WERI-Rb-1 (cell line): ENCODE measurements at regions not wholly inside any gene's neighbourhood (a gene's known extent, or its start where the extent isn't known, plus 50 kb on each side); places are given as distances from the start of the nearest gene placed in this dataset.
A peak's percentile ranks its signal among the peaks of the same experiment; 100 is the strongest.

Experiments
- DNase-seq: peaks from one replicate; pipeline ENCODE4 v3.0.0-alpha.2; 2020
- H3K27ac ChIP-seq: fragments of 250-450 bp; sonication (Bioruptor Pico); 2 replicates; pipeline ENCODE4 v1.5.1; 2020; ENCODE audit warnings: mild to moderate bottlenecking, moderate library complexity
- H3K27me3 ChIP-seq: fragments of 250-450 bp; sonication (Bioruptor Pico); 2 replicates; pipeline ENCODE4 v1.5.1; 2021; ENCODE audit warnings: mild to moderate bottlenecking, low read depth, moderate library complexity; ENCODE audit not compliant: insufficient read depth, severe bottlenecking
- H3K36me3 ChIP-seq: fragments of 250-450 bp; sonication (Bioruptor Pico); 2 replicates; pipeline ENCODE4 v1.5.1; 2020; ENCODE audit warnings: mild to moderate bottlenecking, moderate library complexity
- H3K4me3 ChIP-seq: 2 replicates; pipeline ENCODE4 v1.5.1; 2011; ENCODE audit warnings: low read depth, mild to moderate bottlenecking, control low read depth, low read length
- H3K9me3 ChIP-seq: fragments of 250-450 bp; sonication (Bioruptor Pico); 2 replicates; pipeline ENCODE4 v1.5.1; 2021; ENCODE audit warnings: mild to moderate bottlenecking, moderate library complexity; ENCODE audit not compliant: severe bottlenecking
- TF ChIP-seq, protein P1 (sequence below): IDR thresholded peaks from 2 replicates; pipeline ENCODE4 v1.5.1; 2011; ENCODE audit warnings: low read depth, mild to moderate bottlenecking, control low read depth, inconsistent platforms, low read length

- no peak overlapping the region for H3K27ac ChIP-seq
- no peaks in the 10 kb centered on the region for H3K36me3 ChIP-seq
- H3K9me3 ChIP-seq = no peaks in the 10 kb centered on the region
- TF ChIP-seq, protein P1, sequence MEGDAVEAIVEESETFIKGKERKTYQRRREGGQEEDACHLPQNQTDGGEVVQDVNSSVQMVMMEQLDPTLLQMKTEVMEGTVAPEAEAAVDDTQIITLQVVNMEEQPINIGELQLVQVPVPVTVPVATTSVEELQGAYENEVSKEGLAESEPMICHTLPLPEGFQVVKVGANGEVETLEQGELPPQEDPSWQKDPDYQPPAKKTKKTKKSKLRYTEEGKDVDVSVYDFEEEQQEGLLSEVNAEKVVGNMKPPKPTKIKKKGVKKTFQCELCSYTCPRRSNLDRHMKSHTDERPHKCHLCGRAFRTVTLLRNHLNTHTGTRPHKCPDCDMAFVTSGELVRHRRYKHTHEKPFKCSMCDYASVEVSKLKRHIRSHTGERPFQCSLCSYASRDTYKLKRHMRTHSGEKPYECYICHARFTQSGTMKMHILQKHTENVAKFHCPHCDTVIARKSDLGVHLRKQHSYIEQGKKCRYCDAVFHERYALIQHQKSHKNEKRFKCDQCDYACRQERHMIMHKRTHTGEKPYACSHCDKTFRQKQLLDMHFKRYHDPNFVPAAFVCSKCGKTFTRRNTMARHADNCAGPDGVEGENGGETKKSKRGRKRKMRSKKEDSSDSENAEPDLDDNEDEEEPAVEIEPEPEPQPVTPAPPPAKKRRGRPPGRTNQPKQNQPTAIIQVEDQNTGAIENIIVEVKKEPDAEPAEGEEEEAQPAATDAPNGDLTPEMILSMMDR = no peak
- no peak overlapping the region for H3K4me3 ChIP-seq
- DNase-seq = no peak
- no peaks in the 10 kb centered on the region for H3K27me3 ChIP-seq
These were observed 114.5 kb upstream of the SOD1 start for GRCh38 chr21:31545036-31545435.

GRCh38 chr21:31543191-31543590 is 116.3 kb upstream of the SOD1 start:
- DNase-seq = no peak
- Histone ChIP-seq H3K27ac (no peak overlapping the region), H3K4me3 (no peak overlapping the region), H3K36me3 (no peaks in the 10 kb centered on the region), H3K27me3 (no peaks in the 10 kb centered on the region), H3K9me3 (no peaks in the 10 kb centered on the region)
- TF ChIP-seq, protein P1 = no peak

GRCh38 chr21:31538816-31539215 is 120.7 kb upstream of the SOD1 start:
- TF ChIP-seq, protein P1 = no peak
- Histone ChIP-seq H3K36me3 (peaks cover 3% of the 10 kb centered on the region), H3K9me3 (no peaks in the 10 kb centered on the region), H3K27me3 (no peaks in the 10 kb centered on the region), H3K27ac (no peak overlapping the region), H3K4me3 (no peak overlapping the region)
- no peak for DNase-seq

- peaks cover 3% of the 10 kb centered on the region for H3K36me3 ChIP-seq
- peak; percentile 58 for DNase-seq
- TF ChIP-seq, protein P1 = peak; percentile 51
- no peak overlapping the region for H3K4me3 ChIP-seq
- H3K9me3 ChIP-seq = no peaks in the 10 kb centered on the region
- no peak overlapping the region for H3K27ac ChIP-seq
- no peaks in the 10 kb centered on the region for H3K27me3 ChIP-seq
These were observed 121.5 kb upstream of the SOD1 start for GRCh38 chr21:31537872-31538576.

DNA sequence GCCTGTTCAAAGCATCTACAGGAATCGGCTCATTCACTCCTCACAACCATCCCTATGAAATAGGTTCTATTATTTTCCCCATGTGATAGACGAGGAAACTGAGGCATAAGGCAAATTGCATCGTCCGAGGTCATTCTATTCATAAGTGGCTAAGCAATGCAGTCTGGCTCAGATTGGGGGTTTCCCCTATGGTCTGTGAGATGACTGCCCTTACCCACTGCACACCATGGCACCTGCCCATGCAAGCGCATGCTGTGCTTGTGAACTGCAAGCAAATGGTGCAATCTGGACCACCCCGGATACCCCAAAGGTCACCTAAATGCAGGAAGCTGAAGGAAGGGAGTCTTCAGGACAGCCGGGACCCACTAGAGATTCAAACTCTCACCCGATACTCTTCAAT is 123.4 kb upstream of the SOD1 start:
- DNase-seq = no peak
- H3K36me3 ChIP-seq = peaks cover 3% of the 10 kb centered on the region
- H3K4me3 ChIP-seq = no peak overlapping the region
- TF ChIP-seq, protein P1 = no peak
- no peak overlapping the region for H3K27ac ChIP-seq
- H3K9me3 ChIP-seq = no peaks in the 10 kb centered on the region
- H3K27me3 ChIP-seq = no peaks in the 10 kb centered on the region

DNA sequence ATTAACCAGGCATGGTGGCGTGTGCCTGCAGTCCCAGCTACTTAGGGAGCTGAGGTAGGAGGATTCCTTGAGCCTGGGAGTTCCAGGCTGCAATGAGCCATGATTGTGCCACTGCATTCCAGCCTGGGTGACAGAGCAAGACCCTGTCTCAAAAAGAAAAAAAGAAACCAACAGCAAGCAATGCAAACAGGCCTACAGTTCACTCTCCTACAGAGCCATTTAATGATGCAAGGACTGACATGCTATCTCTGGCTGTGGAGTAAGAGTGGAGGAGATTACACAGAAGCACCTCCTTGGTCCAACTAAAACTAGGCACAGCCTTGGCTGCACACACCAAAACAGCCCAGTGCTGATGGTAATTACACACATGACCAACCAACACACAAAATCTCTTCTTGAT is 127.5 kb upstream of the SOD1 start:
- no peak overlapping the region for H3K4me3 ChIP-seq
- DNase-seq = no peak
- H3K9me3 ChIP-seq = no peaks in the 10 kb centered on the region
- TF ChIP-seq, protein P1 = no peak
- H3K36me3 ChIP-seq = peaks cover 3% of the 10 kb centered on the region
- no peak overlapping the region for H3K27ac ChIP-seq
- H3K27me3 ChIP-seq = no peaks in the 10 kb centered on the region
